ENCODE measurements at regions not wholly inside any gene's neighbourhood (a gene's known extent, or its start where the extent isn't known, plus 50 kb on each side); places are given as distances from the start of the nearest gene placed in this dataset.

DNA sequence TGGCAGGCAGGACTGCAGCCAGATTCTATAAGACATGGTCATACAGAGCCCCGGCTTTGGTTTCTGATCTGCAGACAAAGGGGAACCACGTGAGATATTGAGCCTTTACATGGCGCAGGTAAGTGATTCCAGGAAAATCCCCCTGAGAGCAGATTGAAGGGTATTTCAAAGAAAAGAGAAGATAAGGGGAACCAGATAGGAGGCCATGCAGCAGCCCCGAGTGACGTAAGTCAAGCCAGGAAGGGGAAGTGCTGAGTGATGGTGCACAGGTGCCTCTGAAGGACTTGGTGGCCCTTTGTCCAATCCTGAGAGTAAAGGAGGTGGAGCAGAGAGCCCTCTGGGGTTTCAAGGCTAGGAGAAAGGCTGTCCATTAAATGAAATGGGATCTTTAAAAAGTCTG, 329.0 kb downstream of the ACTR3B start:
- TF ChIP-seq POLR2A (IDR thresholded peaks at IDR 0.05) (no peak), POLR2AphosphoS5 (IDR thresholded peaks at IDR 0.05) (no peak)
- TF ChIP-seq, protein P1, sequence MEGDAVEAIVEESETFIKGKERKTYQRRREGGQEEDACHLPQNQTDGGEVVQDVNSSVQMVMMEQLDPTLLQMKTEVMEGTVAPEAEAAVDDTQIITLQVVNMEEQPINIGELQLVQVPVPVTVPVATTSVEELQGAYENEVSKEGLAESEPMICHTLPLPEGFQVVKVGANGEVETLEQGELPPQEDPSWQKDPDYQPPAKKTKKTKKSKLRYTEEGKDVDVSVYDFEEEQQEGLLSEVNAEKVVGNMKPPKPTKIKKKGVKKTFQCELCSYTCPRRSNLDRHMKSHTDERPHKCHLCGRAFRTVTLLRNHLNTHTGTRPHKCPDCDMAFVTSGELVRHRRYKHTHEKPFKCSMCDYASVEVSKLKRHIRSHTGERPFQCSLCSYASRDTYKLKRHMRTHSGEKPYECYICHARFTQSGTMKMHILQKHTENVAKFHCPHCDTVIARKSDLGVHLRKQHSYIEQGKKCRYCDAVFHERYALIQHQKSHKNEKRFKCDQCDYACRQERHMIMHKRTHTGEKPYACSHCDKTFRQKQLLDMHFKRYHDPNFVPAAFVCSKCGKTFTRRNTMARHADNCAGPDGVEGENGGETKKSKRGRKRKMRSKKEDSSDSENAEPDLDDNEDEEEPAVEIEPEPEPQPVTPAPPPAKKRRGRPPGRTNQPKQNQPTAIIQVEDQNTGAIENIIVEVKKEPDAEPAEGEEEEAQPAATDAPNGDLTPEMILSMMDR (IDR thresholded peaks at IDR 0.05), result no peak
- no peaks in the 10 kb centered on the region for H3K36me3 ChIP-seq
- no peaks in the 10 kb centered on the region for H3K9me3 ChIP-seq
- H3K27ac ChIP-seq, result no peak overlapping the region
- WGBS, result 85% methylated on average over 5 of the region's 5 CpGs
- intact Hi-C loops (cut with DNase I), result no loop called here
- H3K4me1 ChIP-seq (replicated peaks), result no peaks in the 10 kb centered on the region
- H3K4me3 ChIP-seq, result no peak overlapping the region
- no peak for DNase-seq (ENCODE audit: low spot score)
- no peaks in the 10 kb centered on the region for H3K27me3 ChIP-seq (replicated peaks; ENCODE audit: insufficient read depth)

DNA sequence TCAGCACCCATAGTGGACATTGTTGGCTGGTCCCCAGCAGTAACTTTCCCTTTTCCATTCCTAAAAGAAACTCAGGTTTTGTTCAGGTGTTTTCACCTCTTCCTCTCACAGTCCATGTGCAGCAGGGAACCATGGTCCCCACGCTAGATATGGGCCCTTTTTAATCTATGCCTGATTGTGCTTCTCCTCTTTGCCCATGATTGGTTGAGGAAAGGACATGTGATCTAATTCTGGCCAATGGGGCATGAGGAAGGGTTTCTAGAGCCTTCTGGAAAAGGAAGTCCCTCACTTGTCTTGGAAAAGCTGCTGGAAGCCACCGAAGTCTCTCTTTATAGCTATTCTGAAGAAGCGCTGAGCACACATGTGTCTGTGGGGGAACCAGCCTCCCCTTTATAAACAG, 330.7 kb downstream of the ACTR3B start:
- no peak for DNase-seq (ENCODE audit: low spot score)
- WGBS, result 88% methylated on average over 3 of the region's 3 CpGs
- no peaks in the 10 kb centered on the region for H3K4me1 ChIP-seq (replicated peaks)
- no peak overlapping the region for H3K27ac ChIP-seq
- intact Hi-C loops (cut with DNase I), result no loop called here
- TF ChIP-seq POLR2AphosphoS5 (IDR thresholded peaks at IDR 0.05), result no peak
- TF ChIP-seq, protein P1 (IDR thresholded peaks at IDR 0.05), result no peak
- no peak for TF ChIP-seq POLR2A (IDR thresholded peaks at IDR 0.05)
- no peaks in the 10 kb centered on the region for H3K9me3 ChIP-seq
- no peaks in the 10 kb centered on the region for H3K27me3 ChIP-seq (replicated peaks; ENCODE audit: insufficient read depth)
- H3K36me3 ChIP-seq, result no peaks in the 10 kb centered on the region
- H3K4me3 ChIP-seq, result no peak overlapping the region

DNA sequence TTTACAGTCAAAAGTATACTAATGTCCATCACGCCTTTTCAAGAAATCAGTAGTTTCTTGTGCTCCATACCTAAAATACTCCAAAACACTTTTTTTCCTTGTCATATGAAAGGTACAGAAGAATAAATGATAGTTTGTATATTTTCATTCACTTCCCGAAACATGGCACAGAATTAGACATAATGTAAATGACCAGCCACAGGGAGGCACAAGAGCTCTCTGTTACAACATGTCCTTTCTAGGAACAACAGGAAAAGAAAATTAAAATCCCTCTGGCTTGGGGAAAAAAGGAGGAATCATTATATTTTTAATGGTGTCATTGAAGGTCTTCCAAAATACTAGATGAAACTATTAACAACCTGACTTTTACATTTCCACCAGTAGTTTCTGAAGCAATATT, 331.2 kb downstream of the ACTR3B start:
- no peaks in the 10 kb centered on the region for H3K9me3 ChIP-seq
- H3K27me3 ChIP-seq (replicated peaks; ENCODE audit: insufficient read depth), result no peaks in the 10 kb centered on the region
- 89% methylated on average over 2 of the region's 2 CpGs for WGBS
- H3K36me3 ChIP-seq, result no peaks in the 10 kb centered on the region
- DNase-seq (ENCODE audit: low spot score), result no peak
- H3K4me1 ChIP-seq (replicated peaks), result no peaks in the 10 kb centered on the region
- H3K4me3 ChIP-seq, result no peak overlapping the region
- intact Hi-C loops (cut with DNase I), result no loop called here
- no peak overlapping the region for H3K27ac ChIP-seq
- no peak for TF ChIP-seq POLR2AphosphoS5 (IDR thresholded peaks at IDR 0.05)
- TF ChIP-seq POLR2A (IDR thresholded peaks at IDR 0.05), result no peak
- TF ChIP-seq, protein P1 (IDR thresholded peaks at IDR 0.05), result no peak

DNA sequence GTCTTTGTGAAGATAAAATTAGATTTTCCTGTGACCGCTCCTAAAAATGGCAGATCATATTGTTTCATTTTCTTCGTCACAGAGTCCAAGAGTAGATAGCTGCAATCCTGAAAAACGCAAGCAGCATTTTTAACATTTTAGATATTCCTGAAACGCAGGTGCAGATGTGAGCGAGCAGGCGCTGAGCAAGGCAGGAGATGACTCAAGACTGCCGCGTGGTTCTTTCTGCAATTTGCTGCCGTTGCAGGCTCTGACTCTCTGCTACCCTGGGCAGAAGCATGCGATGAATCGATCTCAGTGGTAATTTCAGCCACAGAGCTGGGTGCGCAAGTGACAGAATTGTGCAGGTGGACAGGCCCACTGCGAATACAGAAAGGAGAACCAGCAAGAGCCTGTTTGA, 331.9 kb downstream of the ACTR3B start:
- H3K36me3 ChIP-seq, result no peaks in the 10 kb centered on the region
- H3K27ac ChIP-seq, result no peak overlapping the region
- WGBS, result 81% methylated on average over 13 of the region's 13 CpGs
- TF ChIP-seq, protein P1 (IDR thresholded peaks at IDR 0.05), result no peak
- no peak for TF ChIP-seq POLR2A (IDR thresholded peaks at IDR 0.05)
- no peak for TF ChIP-seq POLR2AphosphoS5 (IDR thresholded peaks at IDR 0.05)
- H3K9me3 ChIP-seq, result no peaks in the 10 kb centered on the region
- H3K27me3 ChIP-seq (replicated peaks; ENCODE audit: insufficient read depth), result no peaks in the 10 kb centered on the region
- no peak for DNase-seq (ENCODE audit: low spot score)
- no peak overlapping the region for H3K4me3 ChIP-seq
- no peaks in the 10 kb centered on the region for H3K4me1 ChIP-seq (replicated peaks)
- intact Hi-C loops (cut with DNase I), result no loop called here

DNA sequence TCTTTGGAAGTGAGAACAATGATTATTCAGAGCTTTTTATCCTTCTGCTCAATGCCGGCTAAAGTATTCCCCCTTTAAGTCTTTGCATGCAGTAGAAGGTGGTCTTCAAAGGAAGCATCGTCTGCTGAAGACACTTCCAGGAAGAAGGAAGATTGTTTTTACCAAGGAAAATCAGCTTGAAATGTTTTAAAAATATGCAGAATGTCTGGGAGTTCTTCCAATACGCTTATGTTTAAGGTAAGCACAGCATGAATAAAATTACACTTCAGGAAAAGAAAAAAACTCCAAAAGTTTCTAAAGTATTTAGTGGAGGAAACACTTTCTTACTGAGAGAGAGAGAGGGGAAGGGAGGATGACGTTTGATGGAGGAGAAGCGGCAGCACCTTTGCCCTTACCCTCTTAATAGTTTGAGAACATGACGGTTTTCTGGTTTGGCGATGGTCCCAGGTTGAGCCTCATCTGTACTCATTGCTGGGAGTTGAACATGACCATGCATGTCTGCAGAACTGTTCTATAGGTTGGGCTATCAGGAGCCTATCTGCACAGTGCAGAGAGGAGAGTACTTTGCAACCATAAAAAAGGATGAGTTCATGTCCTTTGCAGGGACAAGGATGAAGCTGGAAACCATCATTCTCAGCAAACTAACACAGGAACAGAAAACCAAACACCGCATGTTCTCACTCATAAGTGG, 338.1 kb downstream of the ACTR3B start:
- Histone ChIP-seq H3K36me3 (no peaks in the 10 kb centered on the region), H3K27ac (no peak overlapping the region), H3K4me3 (no peak overlapping the region), H3K4me1 (replicated peaks) (no peaks in the 10 kb centered on the region), H3K27me3 (replicated peaks; ENCODE audit: insufficient read depth) (no peaks in the 10 kb centered on the region), H3K9me3 (no peaks in the 10 kb centered on the region)
- intact Hi-C loops (cut with DNase I), result no loop called here
- TF ChIP-seq POLR2AphosphoS5 (IDR thresholded peaks at IDR 0.05) (no peak), POLR2A (IDR thresholded peaks at IDR 0.05) (no peak)
- TF ChIP-seq, protein P1 (IDR thresholded peaks at IDR 0.05), result no peak
- WGBS, result 61% methylated on average over 8 of the region's 8 CpGs
- no peak for DNase-seq (ENCODE audit: low spot score)

Measured in prostate gland (tissue), 2 donors.